CD14-positive monocyte (primary cell): ENCODE measurements at regions not wholly inside any gene's neighbourhood (a gene's known extent, or its start where the extent isn't known, plus 50 kb on each side); places are given as distances from the start of the nearest gene placed in this dataset.

Experiments
- DNase-seq, 3 donors: peaks; one replicate each; pipeline ENCODE4 v3.0.0-alpha.2; 2011 to 2022
- H2AFZ ChIP-seq: 2 replicates; pipeline ENCODE4 v1.6.0; 2012; ENCODE audit warnings: mild to moderate bottlenecking, low read depth, low read length, inconsistent platforms; ENCODE audit not compliant: insufficient read depth, poor library complexity, severe bottlenecking
- H3K27ac ChIP-seq, 2 donors: 1 replicate in 1 of 2; 2 replicates in 1 of 2; pipeline ENCODE4 v1.5.1; 2012 to 2013; ENCODE audit warnings: low read length in 2 of 2, control low read depth in 1 of 2, inconsistent platforms in 1 of 2, low read depth in 1 of 2, mild to moderate bottlenecking in 1 of 2
- H3K27me3 ChIP-seq, 2 donors: one replicate each; pipeline versions ENCODE4 v1.6.0 to v1.6.1; 2011 to 2013; ENCODE audit warnings: low read length in 2 of 2; ENCODE audit not compliant: control insufficient read depth in 2 of 2, insufficient read depth in 2 of 2
- H3K36me3 ChIP-seq, 2 donors: replicated peaks in 1 of 2; 1 replicate in 1 of 2; 2 replicates in 1 of 2; pipeline versions ENCODE4 v1.5.1 to v1.6.1; 2012 to 2013; ENCODE audit warnings: low read length in 2 of 2, control low read depth in 1 of 2, inconsistent platforms in 1 of 2, mild to moderate bottlenecking in 1 of 2; ENCODE audit not compliant: insufficient read depth in 2 of 2, control insufficient read depth in 1 of 2
- H3K4me1 ChIP-seq, 2 donors: 1 replicate in 1 of 2; 2 replicates in 1 of 2; pipeline versions ENCODE4 v1.5.1 to v1.6.1; 2012 to 2013; ENCODE audit warnings: low read length in 2 of 2, control low read depth in 1 of 2, inconsistent platforms in 1 of 2, mild to moderate bottlenecking in 1 of 2, moderate library complexity in 1 of 2; ENCODE audit not compliant: insufficient read depth in 2 of 2, control insufficient read depth in 1 of 2
- H3K4me2 ChIP-seq: replicated peaks from 2 replicates; pipeline ENCODE3; 2012; ENCODE audit warnings: low read length, moderate library complexity, mild to moderate bottlenecking; ENCODE audit not compliant: poor library complexity, severe bottlenecking; ENCODE audit errors: extremely low read depth
- H3K4me3 ChIP-seq, 3 experiments: fragments of 200-600 bp in 1 of 3; sonication (generic) in 1 of 3; replicated peaks in 1 of 3; 1 replicate in 2 of 3; 2 replicates in 1 of 3; pipeline ENCODE4 v1.5.1; 2011 to 2013; ENCODE audit warnings: low read length in 3 of 3, mild to moderate bottlenecking in 3 of 3, control low read depth in 2 of 3, low read depth in 2 of 3, inconsistent platforms in 1 of 3, moderate library complexity in 1 of 3
- H3K79me2 ChIP-seq: 2 replicates; pipeline ENCODE4 v1.6.0; 2012; ENCODE audit warnings: mild to moderate bottlenecking, control low read depth, inconsistent platforms, low read length, moderate library complexity; ENCODE audit not compliant: insufficient read depth
- H3K9ac ChIP-seq: 2 replicates; pipeline ENCODE4 v1.6.0; 2017; ENCODE audit warnings: low read length, mild to moderate bottlenecking; ENCODE audit not compliant: insufficient read depth, poor library complexity, severe bottlenecking
- H3K9me3 ChIP-seq, 2 donors: replicated peaks in 1 of 2; 1 replicate in 1 of 2; 2 replicates in 1 of 2; pipeline versions ENCODE4 v1.5.1 to v1.6.1; 2012 to 2013; ENCODE audit warnings: low read length in 2 of 2, control low read depth in 1 of 2; ENCODE audit not compliant: control insufficient read depth in 1 of 2, insufficient read depth in 1 of 2
- H4K20me1 ChIP-seq: 2 replicates; pipeline ENCODE4 v1.6.0; 2012; ENCODE audit warnings: mild to moderate bottlenecking, low read length, control low read depth, moderate library complexity; ENCODE audit not compliant: insufficient read depth
- H3K27ac Mint-ChIP-seq, 7 donors: one replicate each; pipeline ENCODE4 v1.8.0; 2020; ENCODE audit warnings: mild to moderate bottlenecking in 7 of 7, mixed read lengths in 7 of 7, moderate library complexity in 6 of 7, inconsistent platforms in 2 of 7
- H3K27me3 Mint-ChIP-seq, 3 donors: one replicate each; pipeline ENCODE4 v1.8.0; 2021 to 2022; ENCODE audit warnings: low read depth in 3 of 3, mild to moderate bottlenecking in 3 of 3, mixed read lengths in 3 of 3, moderate library complexity in 3 of 3, inconsistent platforms in 1 of 3
- H3K36me3 Mint-ChIP-seq, 2 donors: one replicate each; pipeline ENCODE4 v1.8.0; 2020; ENCODE audit warnings: mixed read lengths in 2 of 2, inconsistent platforms in 1 of 2, mild to moderate bottlenecking in 1 of 2
- H3K4me1 Mint-ChIP-seq: one replicate; pipeline ENCODE4 v1.8.0; 2020; ENCODE audit warnings: mild to moderate bottlenecking, mixed read lengths
- H3K4me3 Mint-ChIP-seq, 2 donors: one replicate each; pipeline ENCODE4 v1.8.0; 2020; ENCODE audit warnings: mild to moderate bottlenecking in 2 of 2, mixed read lengths in 2 of 2, moderate library complexity in 1 of 2
- H3K9me3 Mint-ChIP-seq, 7 donors: one replicate each; pipeline ENCODE4 v1.8.0; 2020 to 2022; ENCODE audit warnings: mixed read lengths in 7 of 7, mild to moderate bottlenecking in 6 of 7, moderate library complexity in 6 of 7, inconsistent platforms in 2 of 7
- CTCF ChIP-seq: fragments of 200-600 bp; IDR thresholded peaks from one replicate; pipeline ENCODE4 v1.8.0; 2022; ENCODE audit warnings: antibody characterized with exemption, mild to moderate bottlenecking
- WGBS: methylation state at CpG from one replicate; pipeline ENCODE4 v1.1.5; 2013; ENCODE audit warnings: missing lambda C conversion rate; ENCODE audit not compliant: insufficient coverage; 5-methylcytosine and 5-hydroxymethylcytosine counted together
- intact Hi-C, 2 donors: fragments of 100-400 bp; cut with micrococcal nuclease; formaldehyde crosslinking; loops; one replicate each; pipeline versions ENCODE4 v1.15.0 to v1.15.1; 2023

DNA sequence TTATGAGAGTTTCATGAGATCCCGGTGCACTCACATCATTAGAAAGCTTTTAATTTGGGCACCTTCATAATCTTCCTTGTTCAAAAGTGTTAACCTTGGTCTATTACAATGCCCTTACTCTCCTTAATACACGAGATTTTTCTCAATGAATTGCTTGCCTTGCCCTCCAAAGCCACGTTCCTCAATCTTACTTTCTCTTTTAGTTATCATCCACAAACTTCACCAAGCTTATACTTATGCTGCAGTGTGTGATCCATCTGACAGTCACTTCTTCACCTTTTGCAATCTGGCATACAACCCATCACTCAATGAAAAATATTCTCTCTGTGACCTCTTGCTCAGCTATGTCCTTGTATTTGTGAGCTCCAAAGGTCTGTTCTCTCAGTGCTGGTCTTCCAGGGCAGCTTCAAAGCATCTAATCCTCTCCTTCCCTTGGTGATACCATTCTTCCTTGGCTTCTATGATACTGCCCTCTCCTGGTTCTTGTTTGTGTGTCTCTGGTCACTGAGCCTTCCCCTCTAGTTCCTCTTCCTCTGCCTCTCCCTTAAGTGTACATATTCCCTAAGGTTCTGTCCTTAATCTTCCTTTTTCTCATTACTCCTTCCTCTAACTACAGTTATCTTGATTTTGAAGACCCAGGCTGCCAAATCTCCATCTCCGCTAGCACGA lies 202.2 kb upstream of the STARD13 start:
- Mint-ChIP-seq H3K36me3 (peaks cover 0 to 3% of the 10 kb centered on the region in 2 donors), H3K27me3 (peaks cover 0 to 2% (median 1%) of the 10 kb centered on the region in 3 donors), H3K9me3 (peaks cover 2 to 9% (median 7%) of the 10 kb centered on the region in 7 donors), H3K4me3 (peak overlapping the region; percentile 37 to 54), H3K27ac (peak overlapping the region in 1 of 7 donors; percentile 4), H3K4me1 (peaks cover 9% of the 10 kb centered on the region)
- no peaks in the 10 kb centered on the region for H3K79me2 ChIP-seq
- 70% methylated on average over 5 of the region's 5 CpGs for WGBS
- no peaks in the 10 kb centered on the region for H3K27me3 ChIP-seq
- H3K4me1 ChIP-seq = peaks cover 0 to 3% of the 10 kb centered on the region in 2 donors
- no peak overlapping the region for H2AFZ ChIP-seq
- TF ChIP-seq CTCF = peak; percentile 51
- H3K9me3 ChIP-seq = peaks cover 3 to 8% of the 10 kb centered on the region in 2 donors
- no peak overlapping the region for H3K4me2 ChIP-seq
- H3K27ac ChIP-seq = peak overlapping the region in 1 of 2 donors; percentile 38
- no peaks in the 10 kb centered on the region for H3K36me3 ChIP-seq
- H3K9ac ChIP-seq = no peak overlapping the region
- intact Hi-C loops = no loop called here
- H3K4me3 ChIP-seq = no peak overlapping the region
- H4K20me1 ChIP-seq = no peaks in the 10 kb centered on the region
- peak; percentile 30 to 48 (median 34) for DNase-seq

GRCh38 chr13:33489563-33489962 lies 204.0 kb upstream of the STARD13 start:
- Histone ChIP-seq H3K4me2 (no peak overlapping the region), H3K4me1 (peaks cover 0 to 3% of the 10 kb centered on the region in 2 donors), H2AFZ (no peak overlapping the region), H3K9ac (no peak overlapping the region), H3K27ac (no peak overlapping the region), H3K9me3 (peaks cover 0 to 4% of the 10 kb centered on the region in 2 donors), H3K27me3 (no peaks in the 10 kb centered on the region), H3K36me3 (no peaks in the 10 kb centered on the region), H3K4me3 (no peak overlapping the region), H3K79me2 (no peaks in the 10 kb centered on the region), H4K20me1 (no peaks in the 10 kb centered on the region)
- H3K27ac Mint-ChIP-seq = no peak overlapping the region
- H3K27me3 Mint-ChIP-seq = peaks cover 0 to 2% (median 1%) of the 10 kb centered on the region in 3 donors
- peaks cover 9% of the 10 kb centered on the region for H3K4me1 Mint-ChIP-seq
- TF ChIP-seq CTCF = no peak
- DNase-seq = no peak
- no peaks in the 10 kb centered on the region for H3K36me3 Mint-ChIP-seq
- intact Hi-C loops = no loop called here
- peaks cover 0 to 4% (median 2%) of the 10 kb centered on the region in 7 donors for H3K9me3 Mint-ChIP-seq
- no CpG with 5 or more reads among the region's 4 CpGs for WGBS
- no peak overlapping the region for H3K4me3 Mint-ChIP-seq
